ENCODE measurements at regions not wholly inside any gene's neighbourhood (a gene's known extent, or its start where the extent isn't known, plus 50 kb on each side); places are given as distances from the start of the nearest gene placed in this dataset.

GRCh38 chr15:94001255-94001801 lies 230.0 kb upstream of the MCTP2 start:
- no peak for DNase-seq

- DNase-seq = no peak
These were observed 230.8 kb upstream of the MCTP2 start for GRCh38 chr15:94000606-94001005.

DNA sequence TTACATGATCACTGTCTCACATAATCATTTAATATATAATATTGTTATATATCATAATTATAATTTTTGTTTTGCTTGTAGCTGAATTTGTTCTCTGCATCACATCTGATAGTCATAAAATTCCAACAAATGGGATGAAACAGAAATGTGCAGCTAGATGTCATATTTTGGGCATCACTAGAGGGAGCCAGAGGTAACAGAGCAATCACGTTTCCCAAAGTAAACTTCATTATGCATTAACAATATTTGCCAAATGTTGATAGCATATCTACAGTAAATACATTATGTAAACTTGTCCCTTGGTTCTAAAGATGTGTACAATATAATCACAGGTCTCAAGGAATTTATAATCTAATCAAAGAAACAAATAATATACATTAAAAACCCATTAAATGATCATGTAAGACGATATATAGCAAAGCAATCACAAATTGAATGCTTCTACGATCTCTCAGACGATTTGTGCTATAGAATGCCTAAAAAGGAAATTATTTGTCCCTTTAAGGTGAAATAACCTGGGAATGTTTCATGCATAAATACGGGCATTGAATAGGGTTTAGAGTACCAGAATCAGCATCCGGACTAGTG lies 234.2 kb upstream of the MCTP2 start:
- DNase-seq = no peak

- no peak for DNase-seq
These were observed 241.8 kb upstream of the MCTP2 start for GRCh38 chr15:93989440-93989998.

DNA sequence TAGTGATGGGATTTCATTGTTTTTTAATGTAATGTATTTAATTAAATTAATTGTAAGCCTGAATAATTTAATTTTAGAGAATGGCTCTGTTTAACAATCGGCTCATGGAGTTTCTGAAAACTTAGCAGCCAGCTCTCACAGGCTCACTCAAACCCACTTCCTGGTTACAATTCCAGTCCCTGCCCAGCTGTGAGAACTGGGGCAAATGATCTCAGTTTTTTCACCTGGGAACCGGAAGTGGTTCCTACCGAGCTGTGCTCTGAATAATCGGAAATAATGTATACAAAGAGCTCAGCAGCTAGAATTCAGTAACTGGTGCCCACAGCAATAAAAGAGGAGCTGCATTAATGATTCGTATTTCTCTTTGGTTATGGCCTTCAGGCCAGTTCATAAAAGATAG lies 244.3 kb upstream of the MCTP2 start:
- DNase-seq = no peak

GRCh38 chr15:93986400-93986984 lies 244.9 kb upstream of the MCTP2 start:
- DNase-seq = no peak

GRCh38 chr15:93985925-93986324 lies 245.4 kb upstream of the MCTP2 start:
- DNase-seq = no peak

GRCh38 chr15:93985176-93985575 lies 246.2 kb upstream of the MCTP2 start:
- DNase-seq = no peak

GRCh38 chr15:93983526-93983925 lies 247.8 kb upstream of the MCTP2 start:
- no peak for DNase-seq

- no peak for DNase-seq
These were observed 249.1 kb upstream of the MCTP2 start for GRCh38 chr15:93982226-93982727.

DNA sequence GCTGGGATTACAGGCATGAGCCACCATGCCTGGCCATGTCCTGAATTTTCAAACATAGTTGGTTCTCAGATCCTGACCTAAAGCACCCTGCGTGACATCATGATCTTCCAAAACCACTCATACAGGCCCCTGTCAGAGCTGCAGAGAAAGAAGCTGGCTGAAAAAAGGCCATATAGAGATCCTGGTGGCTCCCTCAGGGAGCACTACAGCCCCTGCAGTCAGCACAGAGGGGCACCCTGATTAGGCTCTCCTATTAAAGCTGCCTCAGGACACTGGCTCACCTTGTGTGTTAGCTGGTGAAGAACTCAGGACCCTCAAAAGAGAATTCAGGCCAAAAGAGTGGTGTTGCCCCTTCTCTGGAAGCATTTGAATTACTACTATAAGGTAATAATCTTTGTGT lies 249.7 kb upstream of the MCTP2 start:
- no peak for DNase-seq

GRCh38 chr15:93980261-93980911 lies 251.0 kb upstream of the MCTP2 start:
- DNase-seq = peak; percentile 8

DNA sequence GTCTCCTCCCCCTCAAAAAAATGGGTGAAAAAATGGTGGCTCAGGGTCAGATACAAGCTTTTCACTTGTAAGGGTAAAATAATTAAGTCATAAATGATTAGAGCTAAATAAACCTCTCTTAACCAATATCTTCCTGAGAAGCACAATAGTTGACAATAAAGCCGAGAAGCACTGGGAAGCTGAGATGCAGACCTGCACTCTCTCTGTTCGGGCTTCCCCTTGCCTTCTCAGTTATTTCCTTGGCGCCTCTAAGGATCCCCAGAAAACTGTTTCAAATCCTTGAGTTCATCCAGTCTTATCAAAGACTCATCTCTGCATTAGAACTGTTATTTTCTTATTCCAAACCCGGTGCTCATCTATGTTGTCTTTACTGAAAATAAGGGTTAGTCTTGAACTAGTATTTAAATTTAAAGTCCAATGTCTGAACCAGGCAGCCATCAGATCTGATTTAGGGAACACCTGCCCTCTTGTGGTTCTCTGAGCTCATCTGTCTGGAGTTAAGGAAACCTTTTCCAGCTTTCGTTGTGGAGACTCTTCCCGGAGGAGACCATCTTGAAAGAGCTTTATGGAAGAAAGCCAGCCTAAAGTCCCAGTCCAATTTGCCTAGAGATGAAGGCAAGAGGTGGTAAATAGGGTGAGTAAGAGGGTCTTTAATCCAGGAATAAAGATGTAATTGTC lies 256.4 kb upstream of the MCTP2 start:
- DNase-seq = peak; percentile 47

GRCh38 chr15:93973287-93973686 lies 258.1 kb upstream of the MCTP2 start:
- no peak for DNase-seq

DNA sequence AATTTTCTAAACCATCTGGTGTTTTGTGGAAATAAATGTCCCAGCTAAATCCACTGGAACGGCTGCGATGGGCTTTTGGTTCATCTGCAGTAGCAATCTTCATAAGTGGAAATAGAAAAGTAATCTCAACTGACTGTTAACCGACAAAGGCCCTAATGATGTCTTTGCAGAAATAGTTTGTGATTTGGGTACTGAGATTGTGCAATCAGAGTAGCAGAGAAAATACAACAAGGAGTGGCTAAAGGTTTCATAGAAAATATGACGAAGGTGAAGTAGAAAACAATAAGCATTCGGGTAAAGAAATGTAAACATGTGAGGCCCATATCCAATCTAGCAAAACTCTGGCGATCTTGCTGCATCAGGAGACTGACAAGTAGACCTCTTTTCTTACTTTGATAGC lies 262.6 kb upstream of the MCTP2 start:
- DNase-seq = no peak

DNA sequence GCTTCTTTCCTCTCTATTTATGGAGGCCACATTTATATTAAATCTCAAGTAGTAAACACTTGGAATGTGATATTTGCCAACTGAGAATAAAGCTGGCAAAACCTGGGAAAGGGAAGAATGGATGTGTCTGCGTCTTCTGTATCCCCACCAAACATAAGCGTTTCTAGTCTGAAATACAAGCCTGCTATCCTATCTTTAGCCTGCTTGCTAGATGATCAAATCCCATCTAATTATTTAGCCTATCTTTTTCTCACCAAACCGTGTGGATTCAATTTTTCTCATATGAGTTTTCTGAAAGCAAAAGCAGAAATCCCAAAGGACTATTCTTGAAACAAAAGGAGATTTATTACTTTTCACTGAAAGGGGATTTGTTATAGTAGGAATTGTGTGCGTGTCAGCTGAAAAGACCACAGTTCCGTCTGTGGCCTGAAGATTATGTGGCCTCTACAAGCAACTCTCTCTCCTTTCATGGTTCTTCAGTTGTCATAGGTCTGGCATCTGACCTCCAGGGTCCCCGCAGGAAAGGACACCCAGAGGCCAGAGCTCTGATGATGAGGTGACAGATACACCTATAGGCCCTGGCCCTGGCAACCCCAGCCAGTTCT lies 266.0 kb upstream of the MCTP2 start:
- no peak for DNase-seq

DNA sequence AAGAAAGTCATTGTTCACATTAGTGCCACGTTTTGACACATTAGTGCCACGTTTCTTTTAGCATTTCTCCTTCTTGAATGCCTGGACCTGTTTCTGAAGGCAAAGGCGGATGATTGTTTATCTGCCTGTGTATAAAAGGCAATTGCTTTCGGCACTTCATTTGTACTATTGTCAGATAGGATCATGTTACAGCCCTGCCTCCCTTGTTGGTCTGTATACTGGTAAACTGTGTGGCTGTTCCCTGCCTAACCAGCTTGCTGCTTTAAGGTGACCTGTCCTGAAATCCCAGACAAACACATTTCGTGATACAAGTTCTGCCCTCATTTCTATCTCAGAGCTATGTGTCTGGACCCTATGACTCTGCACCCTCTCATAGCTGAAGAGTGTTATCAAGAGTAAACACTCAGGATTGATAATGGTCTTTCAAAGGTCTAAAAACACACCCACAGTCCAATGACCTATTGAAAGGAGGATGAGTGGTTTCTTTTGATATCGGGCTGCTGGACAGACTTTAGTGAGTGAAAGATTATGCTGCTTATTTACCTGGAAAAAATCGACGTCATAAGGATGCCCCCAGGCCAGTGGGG lies 276.3 kb upstream of the MCTP2 start:
- DNase-seq = no peak

- DNase-seq = no peak
These were observed 282.6 kb upstream of the MCTP2 start for GRCh38 chr15:93948726-93949125.

GRCh38 chr15:93943586-93943985 lies 287.8 kb upstream of the MCTP2 start:
- DNase-seq = no peak

DNA sequence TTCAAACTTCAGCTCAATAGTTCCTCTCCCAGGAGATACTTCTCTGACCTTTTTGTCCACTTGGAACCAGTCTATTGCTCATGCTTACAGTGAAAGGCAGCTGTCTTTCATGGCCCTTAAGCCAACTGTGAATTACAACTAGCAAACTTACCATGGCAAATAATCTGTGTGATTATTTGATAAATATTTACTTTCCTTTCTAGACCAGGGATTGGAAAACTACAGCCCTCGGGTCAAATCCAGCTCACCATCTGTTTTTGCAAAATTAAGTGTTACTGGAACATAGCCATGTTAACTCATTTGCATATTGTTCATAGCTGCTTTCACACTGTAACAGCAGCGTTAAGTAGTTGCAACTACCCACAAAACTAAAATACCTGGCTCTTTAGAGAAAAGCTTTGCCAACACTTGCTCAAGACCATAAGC lies 289.1 kb upstream of the MCTP2 start:
- DNase-seq = no peak

DNA sequence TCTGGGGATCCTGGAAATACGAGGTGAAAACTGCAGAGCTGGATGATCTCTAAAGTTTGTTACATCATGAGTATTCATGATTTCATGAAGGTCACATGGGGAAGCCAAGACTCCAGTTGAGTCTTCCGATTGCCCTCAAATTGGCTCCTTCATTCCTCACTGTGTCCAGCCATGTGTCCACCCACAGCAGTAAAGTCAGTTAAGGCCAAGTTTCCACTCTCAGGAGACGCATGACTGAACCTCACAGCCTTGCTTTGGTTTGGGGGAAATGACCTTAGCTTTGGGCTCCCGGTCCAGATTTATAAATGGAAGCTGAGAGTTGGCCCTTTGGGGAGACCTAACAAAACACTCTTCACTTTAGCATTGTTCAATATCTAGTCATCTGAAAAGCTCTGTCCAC lies 289.7 kb upstream of the MCTP2 start:
- DNase-seq = no peak

DNA sequence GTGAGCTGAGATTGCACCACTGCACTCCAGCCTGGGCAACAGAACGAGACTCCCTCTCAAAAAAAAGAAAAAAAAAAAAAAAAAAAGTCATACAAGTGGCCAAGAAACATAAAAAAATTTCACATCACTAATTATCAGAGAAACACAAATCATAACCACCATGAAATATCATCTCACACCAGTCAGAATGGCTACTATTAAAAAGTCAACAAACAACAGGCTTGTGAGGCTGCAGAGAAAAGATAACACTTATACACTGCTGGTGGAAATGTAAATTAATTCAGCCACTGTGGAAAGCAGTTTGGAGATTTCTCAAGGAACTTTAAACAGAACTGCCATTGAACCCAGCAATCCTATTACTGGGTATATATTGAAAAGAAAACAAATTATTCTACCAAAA lies 291.1 kb upstream of the MCTP2 start:
- no peak for DNase-seq

Data from NCI-H2227 treated with DMSO at 0.1 percent for 48 hours (cell line).